ENCODE measurements at regions not wholly inside any gene's neighbourhood (a gene's known extent, or its start where the extent isn't known, plus 50 kb on each side); places are given as distances from the start of the nearest gene placed in this dataset.

GRCh38 chr12:124680863-124681778 lies 113.7 kb upstream of the NCOR2 start:
- no peak for TF ChIP-seq CTCF (IDR thresholded peaks at IDR 0.05; ENCODE audit: low read depth, low read length, poor library complexity, severe bottlenecking)
- TF ChIP-seq EZH2phosphoT487 (IDR thresholded peaks at IDR 0.05; ENCODE audit: borderline replicate concordance, low read length), result no peak

All from DOHH2 (cell line).